ENCODE measurements at regions not wholly inside any gene's neighbourhood (a gene's known extent, or its start where the extent isn't known, plus 50 kb on each side); places are given as distances from the start of the nearest gene placed in this dataset.

DNA sequence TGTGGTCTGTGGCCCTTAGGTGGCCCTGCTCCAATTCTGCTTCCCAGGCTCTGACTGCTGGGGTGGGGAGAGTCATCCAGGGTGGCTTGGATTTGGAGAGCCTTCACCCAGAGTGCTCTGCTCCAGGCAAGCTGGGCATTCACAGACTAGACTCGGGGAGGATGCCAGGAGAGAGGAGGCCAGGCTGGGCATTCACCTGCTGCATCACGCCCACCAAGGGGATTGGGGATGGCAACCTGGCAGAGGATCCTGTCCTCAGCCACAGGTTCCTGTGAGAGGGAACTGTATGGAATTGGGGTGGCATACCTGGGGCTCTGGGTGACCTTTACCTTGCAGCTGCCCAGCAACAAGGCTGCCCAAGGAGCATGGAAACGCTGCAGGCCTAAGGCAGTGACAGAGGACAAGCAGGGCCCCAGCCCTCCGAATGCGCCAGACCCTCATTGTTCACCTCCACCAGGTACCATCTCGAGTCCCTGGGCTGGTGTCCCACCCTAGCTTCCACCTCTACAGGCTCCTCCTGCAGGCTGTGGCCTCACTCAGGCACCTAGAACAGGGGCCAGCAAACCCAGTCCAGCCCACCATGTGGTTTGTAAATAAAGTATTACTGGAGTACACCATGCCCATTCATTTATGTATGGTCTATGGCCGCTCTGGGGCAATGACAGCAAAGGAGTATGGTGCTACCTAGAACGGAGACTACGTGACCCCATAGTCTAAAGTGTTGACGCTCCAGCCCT lies 255.3 kb upstream of the RAB6C start:
- H3K4me3 ChIP-seq = no peak overlapping the region
- TF ChIP-seq, protein P1, sequence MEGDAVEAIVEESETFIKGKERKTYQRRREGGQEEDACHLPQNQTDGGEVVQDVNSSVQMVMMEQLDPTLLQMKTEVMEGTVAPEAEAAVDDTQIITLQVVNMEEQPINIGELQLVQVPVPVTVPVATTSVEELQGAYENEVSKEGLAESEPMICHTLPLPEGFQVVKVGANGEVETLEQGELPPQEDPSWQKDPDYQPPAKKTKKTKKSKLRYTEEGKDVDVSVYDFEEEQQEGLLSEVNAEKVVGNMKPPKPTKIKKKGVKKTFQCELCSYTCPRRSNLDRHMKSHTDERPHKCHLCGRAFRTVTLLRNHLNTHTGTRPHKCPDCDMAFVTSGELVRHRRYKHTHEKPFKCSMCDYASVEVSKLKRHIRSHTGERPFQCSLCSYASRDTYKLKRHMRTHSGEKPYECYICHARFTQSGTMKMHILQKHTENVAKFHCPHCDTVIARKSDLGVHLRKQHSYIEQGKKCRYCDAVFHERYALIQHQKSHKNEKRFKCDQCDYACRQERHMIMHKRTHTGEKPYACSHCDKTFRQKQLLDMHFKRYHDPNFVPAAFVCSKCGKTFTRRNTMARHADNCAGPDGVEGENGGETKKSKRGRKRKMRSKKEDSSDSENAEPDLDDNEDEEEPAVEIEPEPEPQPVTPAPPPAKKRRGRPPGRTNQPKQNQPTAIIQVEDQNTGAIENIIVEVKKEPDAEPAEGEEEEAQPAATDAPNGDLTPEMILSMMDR (IDR thresholded peaks at IDR 0.05) = no peak
- no peak for TF ChIP-seq POLR2A (IDR thresholded peaks at IDR 0.05)
- H3K4me1 ChIP-seq = no peaks in the 10 kb centered on the region
- H3K27ac ChIP-seq = no peak overlapping the region
- H3K36me3 ChIP-seq = no peaks in the 10 kb centered on the region
- no peak for DNase-seq
- no peaks in the 10 kb centered on the region for H3K9me3 ChIP-seq
- no peaks in the 10 kb centered on the region for H3K27me3 ChIP-seq

DNA sequence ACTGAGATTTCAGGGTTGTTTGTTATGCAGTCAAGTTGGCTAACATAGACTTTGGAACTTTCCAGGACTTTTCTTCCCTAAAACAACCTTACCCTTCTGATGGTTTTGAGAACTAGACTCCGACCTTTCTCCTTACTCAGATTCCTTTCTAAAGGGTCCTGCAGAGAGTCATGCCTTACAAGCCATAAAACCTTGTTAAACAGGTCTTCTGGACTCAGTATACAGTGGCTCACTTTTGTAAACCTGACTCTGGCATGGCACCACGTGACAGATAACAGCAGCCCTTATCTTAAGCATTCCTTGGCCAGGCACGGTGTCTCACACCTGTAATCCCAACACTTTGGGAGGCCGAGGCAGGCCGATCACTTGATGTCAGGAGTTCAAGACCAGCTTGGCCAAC lies 253.2 kb upstream of the RAB6C start:
- Histone ChIP-seq H3K36me3 (no peaks in the 10 kb centered on the region), H3K9me3 (no peaks in the 10 kb centered on the region), H3K27me3 (no peaks in the 10 kb centered on the region), H3K4me1 (no peaks in the 10 kb centered on the region), H3K4me3 (no peak overlapping the region), H3K27ac (no peak overlapping the region)
- no peak for DNase-seq
- TF ChIP-seq, protein P1 (IDR thresholded peaks at IDR 0.05) = no peak
- TF ChIP-seq POLR2A (IDR thresholded peaks at IDR 0.05) = no peak

DNA sequence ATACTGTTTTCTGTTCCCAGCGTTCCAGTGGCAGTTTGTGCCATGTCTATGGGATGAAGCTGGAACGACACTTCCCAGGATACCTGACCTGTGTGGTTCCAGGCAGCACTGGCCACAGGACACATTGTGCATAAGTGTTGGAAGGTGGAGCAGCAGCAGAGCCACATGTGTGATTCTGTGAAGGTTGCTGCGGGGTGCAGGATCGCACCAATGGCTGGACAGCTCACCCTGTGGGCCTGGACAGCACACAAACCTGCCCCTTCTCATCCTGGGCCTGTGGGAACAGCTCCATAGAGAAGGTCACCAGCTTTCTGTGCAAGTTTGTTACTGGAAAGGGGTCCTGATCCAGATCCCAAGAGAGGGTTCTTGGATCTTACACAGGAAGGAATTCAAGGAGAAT lies 252.2 kb upstream of the RAB6C start:
- H3K27ac ChIP-seq = no peak overlapping the region
- H3K36me3 ChIP-seq = no peaks in the 10 kb centered on the region
- no peaks in the 10 kb centered on the region for H3K4me1 ChIP-seq
- no peaks in the 10 kb centered on the region for H3K9me3 ChIP-seq
- H3K4me3 ChIP-seq = no peak overlapping the region
- no peak for TF ChIP-seq POLR2A (IDR thresholded peaks at IDR 0.05)
- TF ChIP-seq, protein P1 (IDR thresholded peaks at IDR 0.05) = no peak
- H3K27me3 ChIP-seq = no peaks in the 10 kb centered on the region
- DNase-seq = no peak

DNA sequence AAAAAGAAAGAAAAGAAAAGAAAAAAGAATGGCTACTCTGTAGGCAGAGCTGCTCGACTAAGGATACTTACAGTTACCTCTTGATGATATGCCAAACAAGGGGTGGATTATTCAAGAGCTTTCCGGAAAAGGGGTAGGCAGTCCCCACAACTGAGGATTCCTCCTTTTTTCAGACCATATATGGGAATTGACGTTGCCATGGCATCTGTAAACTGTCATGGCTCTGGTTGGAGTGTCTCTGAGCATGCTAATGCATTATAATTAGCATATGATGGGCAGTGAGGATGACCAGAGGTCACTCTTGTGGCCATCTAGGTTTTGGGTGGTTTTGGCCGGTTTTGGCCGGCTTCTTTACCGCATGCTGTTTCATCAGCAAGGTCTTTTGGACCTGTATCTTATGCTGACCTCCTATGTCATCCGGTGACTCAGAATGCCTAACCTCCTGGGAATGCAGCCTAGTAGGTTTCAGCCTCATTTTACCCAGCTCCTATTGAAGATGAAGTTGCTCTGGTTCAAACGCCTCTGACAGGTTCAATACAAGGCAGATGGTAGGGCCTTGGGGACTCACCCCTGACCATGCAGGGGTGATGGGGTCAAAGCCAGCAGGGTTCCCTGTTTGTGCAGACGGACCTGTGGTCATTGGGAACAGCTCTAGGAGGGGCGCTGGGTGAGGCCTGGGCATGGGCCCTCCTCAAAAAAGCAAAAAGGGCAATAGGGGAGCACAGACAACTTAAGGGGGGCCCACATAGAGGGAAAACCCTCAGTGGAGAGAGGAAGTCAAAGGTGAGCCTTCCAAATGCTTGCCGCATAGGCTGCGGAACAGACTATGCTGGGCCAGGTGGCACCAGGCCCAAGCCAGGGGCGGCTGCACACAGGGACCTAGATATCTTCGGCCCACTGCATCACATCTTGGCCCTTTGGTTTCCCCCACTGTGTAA lies 251.2 kb upstream of the RAB6C start:
- no peaks in the 10 kb centered on the region for H3K27me3 ChIP-seq
- no peak for DNase-seq
- no peak for TF ChIP-seq POLR2A (IDR thresholded peaks at IDR 0.05)
- TF ChIP-seq, protein P1 (IDR thresholded peaks at IDR 0.05) = no peak
- H3K4me1 ChIP-seq = no peaks in the 10 kb centered on the region
- H3K36me3 ChIP-seq = no peaks in the 10 kb centered on the region
- H3K4me3 ChIP-seq = no peak overlapping the region
- no peaks in the 10 kb centered on the region for H3K9me3 ChIP-seq
- no peak overlapping the region for H3K27ac ChIP-seq

DNA sequence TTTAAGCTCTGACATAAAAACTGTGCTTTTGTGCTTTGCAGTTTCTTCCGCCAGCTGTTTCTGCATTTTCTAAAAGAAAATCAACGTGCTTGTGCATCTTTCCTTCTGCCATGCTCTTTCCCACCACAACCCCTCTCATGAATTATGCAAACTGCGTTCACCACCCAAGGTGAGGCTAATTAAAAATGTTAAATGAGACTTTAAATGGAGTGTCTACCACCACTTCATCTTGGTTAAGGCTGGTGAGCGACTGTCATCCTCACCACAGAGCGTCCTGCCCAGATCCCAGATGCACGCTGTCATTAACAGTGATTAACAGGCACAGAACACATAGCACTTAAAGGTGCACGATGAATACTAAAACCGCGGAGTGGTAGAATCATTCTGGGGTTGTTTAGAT lies 250.5 kb upstream of the RAB6C start:
- Histone ChIP-seq H3K9me3 (no peaks in the 10 kb centered on the region), H3K4me1 (no peaks in the 10 kb centered on the region), H3K27me3 (no peaks in the 10 kb centered on the region), H3K27ac (no peak overlapping the region), H3K36me3 (no peaks in the 10 kb centered on the region), H3K4me3 (no peak overlapping the region)
- TF ChIP-seq, protein P1 (IDR thresholded peaks at IDR 0.05) = no peak
- no peak for TF ChIP-seq POLR2A (IDR thresholded peaks at IDR 0.05)
- DNase-seq = no peak

Measured in Peyer's patch (tissue), 4 donors.